NCI-H1436 (cell line): ENCODE measurements at regions not wholly inside any gene's neighbourhood (a gene's known extent, or its start where the extent isn't known, plus 50 kb on each side); places are given as distances from the start of the nearest gene placed in this dataset.
"Not testable (repeated sequence)": the region's sequence is repeated elsewhere in the genome, so short reads cannot be mapped to it uniquely, and the experiment has no call there.

Source experiments
- DNase-seq: peaks from one replicate; lab custom pipeline; 2025; lab: John Stamatoyannopoulos, UW

GRCh38 chrX:81857192-81857591 lies 655.3 kb downstream of the SH3BGRL start:
- DNase-seq: no peak

GRCh38 chrX:81866873-81867272 lies 665.0 kb downstream of the SH3BGRL start:
- no peak for DNase-seq

- no peak for DNase-seq
Measured at GRCh38 chrX:81868979-81869378, 667.1 kb downstream of the SH3BGRL start.

- no peak for DNase-seq
Measured at GRCh38 chrX:81874807-81875206, 672.9 kb downstream of the SH3BGRL start.

- no peak for DNase-seq
Measured at GRCh38 chrX:81875800-81876199, 673.9 kb downstream of the SH3BGRL start.

GRCh38 chrX:81876437-81876836 lies 674.5 kb downstream of the SH3BGRL start:
- DNase-seq: no peak

GRCh38 chrX:81890521-81890920 lies 688.6 kb downstream of the SH3BGRL start:
- no peak for DNase-seq

- no peak for DNase-seq
Measured at GRCh38 chrX:81900522-81900921, 698.6 kb downstream of the SH3BGRL start.

GRCh38 chrX:81925812-81926211 lies 723.9 kb downstream of the SH3BGRL start:
- no peak for DNase-seq

GRCh38 chrX:81945911-81946310 lies 744.0 kb downstream of the SH3BGRL start:
- DNase-seq: not testable (repeated sequence)

GRCh38 chrX:81957318-81957717 lies 755.4 kb downstream of the SH3BGRL start:
- DNase-seq: no peak

- peak; percentile 2 for DNase-seq
Measured at GRCh38 chrX:81957900-81958545, 756.1 kb downstream of the SH3BGRL start.

GRCh38 chrX:81959964-81960363 lies 758.1 kb downstream of the SH3BGRL start:
- no peak for DNase-seq

- not testable (repeated sequence) for DNase-seq
Measured at GRCh38 chrX:81974413-81974812, 772.5 kb downstream of the SH3BGRL start.

- no peak for DNase-seq
Measured at GRCh38 chrX:81979806-81980515, 778.1 kb downstream of the SH3BGRL start.

- DNase-seq: not testable (repeated sequence)
Measured at GRCh38 chrX:81987217-81987616, 785.3 kb downstream of the SH3BGRL start.

GRCh38 chrX:81996166-81996565 lies 794.3 kb downstream of the SH3BGRL start:
- DNase-seq: no peak

- no peak for DNase-seq
Measured at GRCh38 chrX:82029571-82030218, 827.8 kb downstream of the SH3BGRL start.

GRCh38 chrX:82031250-82031649 lies 829.3 kb downstream of the SH3BGRL start:
- DNase-seq: no peak

GRCh38 chrX:82038793-82039192 lies 836.9 kb downstream of the SH3BGRL start:
- no peak for DNase-seq

GRCh38 chrX:82041034-82041433 lies 839.1 kb downstream of the SH3BGRL start:
- no peak for DNase-seq

GRCh38 chrX:82058728-82059127 lies 856.8 kb downstream of the SH3BGRL start:
- DNase-seq: no peak

- DNase-seq: no peak
Measured at GRCh38 chrX:82070948-82071347, 869.0 kb downstream of the SH3BGRL start.
